ENCODE measurements at regions not wholly inside any gene's neighbourhood (a gene's known extent, or its start where the extent isn't known, plus 50 kb on each side); places are given as distances from the start of the nearest gene placed in this dataset.

GRCh38 chr6:40258531-40258930 is 324.3 kb upstream of the MOCS1 start:
- no peak for TF ChIP-seq EZH2phosphoT487 (IDR thresholded peaks at IDR 0.05; ENCODE audit: borderline replicate concordance, low read length)
- no peak for TF ChIP-seq CTCF (IDR thresholded peaks at IDR 0.05; ENCODE audit: low read depth, low read length, poor library complexity, severe bottlenecking)

GRCh38 chr6:40256831-40257230 is 322.6 kb upstream of the MOCS1 start:
- no peak for TF ChIP-seq CTCF (IDR thresholded peaks at IDR 0.05; ENCODE audit: low read depth, low read length, poor library complexity, severe bottlenecking)
- no peak for TF ChIP-seq EZH2phosphoT487 (IDR thresholded peaks at IDR 0.05; ENCODE audit: borderline replicate concordance, low read length)
- Histone ChIP-seq H3K4me2 (ENCODE audit: low read length) (no peak overlapping the region), H3F3A (ENCODE audit: control insufficient read depth, insufficient read depth) (no peaks in the 10 kb centered on the region), H3K4me3 (ENCODE audit: low read length) (no peak overlapping the region), H3K79me2 (ENCODE audit: control insufficient read depth, low read length) (no peaks in the 10 kb centered on the region), H3K9me2 (replicated peaks; ENCODE audit: control insufficient read depth, low read length) (no peaks in the 10 kb centered on the region), H3K27me3 (ENCODE audit: control insufficient read depth, low read length) (0 out of 2 replicates have a peak, but pooled peaks cover 3% of the 10 kb centered on the region), H3K36me3 (ENCODE audit: control insufficient read depth, low read length) (no peaks in the 10 kb centered on the region), H4K20me1 (ENCODE audit: control insufficient read depth, insufficient read depth, low read depth, low read length) (no peaks in the 10 kb centered on the region), H3K27ac (ENCODE audit: low read depth, low read length) (no peak overlapping the region), H3K9me3 (ENCODE audit: control insufficient read depth, insufficient read depth, low read length) (no peaks in the 10 kb centered on the region), H3K4me1 (ENCODE audit: control insufficient read depth, low read length) (no peaks in the 10 kb centered on the region)

More at GRCh38 chr6:40258531-40258930, 324.3 kb upstream of the MOCS1 start:
- H3K4me2 ChIP-seq (ENCODE audit: low read length): no peak overlapping the region
- H3K9me2 ChIP-seq (replicated peaks; ENCODE audit: control insufficient read depth, low read length): no peaks in the 10 kb centered on the region
- H3K27me3 ChIP-seq (ENCODE audit: control insufficient read depth, low read length): peaks cover 5% of the 10 kb centered on the region; the same call in 1 of the 2 replicates
- H3K36me3 ChIP-seq (ENCODE audit: control insufficient read depth, low read length): no peaks in the 10 kb centered on the region
- no peaks in the 10 kb centered on the region for H3K9me3 ChIP-seq (ENCODE audit: control insufficient read depth, insufficient read depth, low read length)
- H3K79me2 ChIP-seq (ENCODE audit: control insufficient read depth, low read length): no peaks in the 10 kb centered on the region
- H3F3A ChIP-seq (ENCODE audit: control insufficient read depth, insufficient read depth): no peaks in the 10 kb centered on the region
- no peak overlapping the region for H3K4me3 ChIP-seq (ENCODE audit: low read length)
- no peak overlapping the region for H3K27ac ChIP-seq (ENCODE audit: low read depth, low read length)
- H3K4me1 ChIP-seq (ENCODE audit: control insufficient read depth, low read length): no peaks in the 10 kb centered on the region
- H4K20me1 ChIP-seq (ENCODE audit: control insufficient read depth, insufficient read depth, low read depth, low read length): no peaks in the 10 kb centered on the region

- Histone ChIP-seq H3K79me2 (ENCODE audit: control insufficient read depth, low read length) (no peaks in the 10 kb centered on the region), H3K4me3 (ENCODE audit: low read length) (no peak overlapping the region), H4K20me1 (ENCODE audit: control insufficient read depth, insufficient read depth, low read depth, low read length) (no peaks in the 10 kb centered on the region), H3K27me3 (ENCODE audit: control insufficient read depth, low read length) (0 out of 2 replicates have a peak, but pooled peaks cover 3% of the 10 kb centered on the region), H3K9me2 (replicated peaks; ENCODE audit: control insufficient read depth, low read length) (no peaks in the 10 kb centered on the region), H3K36me3 (ENCODE audit: control insufficient read depth, low read length) (no peaks in the 10 kb centered on the region), H3K4me1 (ENCODE audit: control insufficient read depth, low read length) (no peaks in the 10 kb centered on the region), H3K9me3 (ENCODE audit: control insufficient read depth, insufficient read depth, low read length) (no peaks in the 10 kb centered on the region), H3K27ac (ENCODE audit: low read depth, low read length) (no peak overlapping the region), H3K4me2 (ENCODE audit: low read length) (no peak overlapping the region), H3F3A (ENCODE audit: control insufficient read depth, insufficient read depth) (no peaks in the 10 kb centered on the region)
- TF ChIP-seq EZH2phosphoT487 (IDR thresholded peaks at IDR 0.05; ENCODE audit: borderline replicate concordance, low read length) (no peak), CTCF (IDR thresholded peaks at IDR 0.05; ENCODE audit: low read depth, low read length, poor library complexity, severe bottlenecking) (no peak)
Measured at GRCh38 chr6:40256224-40256623, 322.0 kb upstream of the MOCS1 start.
